RWPE2 (cell line): ENCODE measurements at regions not wholly inside any gene's neighbourhood (a gene's known extent, or its start where the extent isn't known, plus 50 kb on each side); places are given as distances from the start of the nearest gene placed in this dataset.

ENCODE experiments used
- ATAC-seq: fragments of 200-7000 bp; cut with Tn5 transposase; 3 replicates; pipeline ENCODE4 v1.9.1; 2021; ENCODE audit warnings: low read depth
- DNase-seq: peaks from one replicate; pipeline ENCODE4 v3.0.0-alpha.2; 2020; ENCODE audit warnings: low spot score
- H3K27ac ChIP-seq: fragments of 450-650 bp; 2 replicates; pipeline ENCODE4 v1.5.1; 2017; ENCODE audit warnings: mild to moderate bottlenecking; ENCODE audit not compliant: poor library complexity, severe bottlenecking
- H3K27me3 ChIP-seq: fragments of 250-450 bp; sonication (Bioruptor Pico); 2 replicates; pipeline ENCODE4 v1.5.1; 2021; ENCODE audit warnings: mild to moderate bottlenecking, moderate library complexity; ENCODE audit not compliant: insufficient read depth, poor library complexity, severe bottlenecking
- H3K36me3 ChIP-seq: fragments of 250-450 bp; sonication (Bioruptor Pico); 2 replicates; pipeline ENCODE4 v1.5.1; 2020; ENCODE audit warnings: low read depth, mild to moderate bottlenecking, moderate library complexity
- H3K4me1 ChIP-seq: fragments of 250-450 bp; sonication (Bioruptor Pico); 2 replicates; pipeline ENCODE4 v1.5.1; 2021; ENCODE audit warnings: mild to moderate bottlenecking, moderate library complexity; ENCODE audit not compliant: insufficient read depth, poor library complexity, severe bottlenecking
- H3K4me3 ChIP-seq: fragments of 250-450 bp; sonication (Bioruptor Pico); 2 replicates; pipeline ENCODE4 v1.5.1; 2021; ENCODE audit warnings: mild to moderate bottlenecking, moderate library complexity; ENCODE audit not compliant: severe bottlenecking
- H3K9me3 ChIP-seq: fragments of 250-450 bp; sonication (Bioruptor Pico); 2 replicates; pipeline ENCODE4 v1.5.1; 2021; ENCODE audit warnings: mild to moderate bottlenecking, moderate library complexity; ENCODE audit not compliant: severe bottlenecking
- CTCF ChIP-seq: fragments of 450-650 bp; IDR thresholded peaks from one replicate; pipeline ENCODE4 v1.5.1; 2017; ENCODE audit warnings: mild to moderate bottlenecking, moderate library complexity; ENCODE audit not compliant: poor library complexity, severe bottlenecking

GRCh38 chr12:88432531-88433490 is 147.5 kb downstream of the KITLG start:
- Histone ChIP-seq H3K27me3 (no peaks in the 10 kb centered on the region), H3K9me3 (no peaks in the 10 kb centered on the region), H3K27ac (no peak overlapping the region), H3K4me3 (no peak overlapping the region), H3K4me1 (no peaks in the 10 kb centered on the region), H3K36me3 (no peaks in the 10 kb centered on the region)
- TF ChIP-seq CTCF, result no peak
- no peak for DNase-seq
- ATAC-seq, result no peak

- Histone ChIP-seq H3K27me3 (no peaks in the 10 kb centered on the region), H3K36me3 (no peaks in the 10 kb centered on the region), H3K4me1 (no peaks in the 10 kb centered on the region), H3K9me3 (no peaks in the 10 kb centered on the region), H3K27ac (no peak overlapping the region), H3K4me3 (no peak overlapping the region)
- TF ChIP-seq CTCF, result no peak
- ATAC-seq, result no peak
- DNase-seq, result no peak
These were observed 146.1 kb downstream of the KITLG start for GRCh38 chr12:88433997-88434703.

- no peak for TF ChIP-seq CTCF
These were observed 144.8 kb downstream of the KITLG start for GRCh38 chr12:88435334-88436076.

DNA sequence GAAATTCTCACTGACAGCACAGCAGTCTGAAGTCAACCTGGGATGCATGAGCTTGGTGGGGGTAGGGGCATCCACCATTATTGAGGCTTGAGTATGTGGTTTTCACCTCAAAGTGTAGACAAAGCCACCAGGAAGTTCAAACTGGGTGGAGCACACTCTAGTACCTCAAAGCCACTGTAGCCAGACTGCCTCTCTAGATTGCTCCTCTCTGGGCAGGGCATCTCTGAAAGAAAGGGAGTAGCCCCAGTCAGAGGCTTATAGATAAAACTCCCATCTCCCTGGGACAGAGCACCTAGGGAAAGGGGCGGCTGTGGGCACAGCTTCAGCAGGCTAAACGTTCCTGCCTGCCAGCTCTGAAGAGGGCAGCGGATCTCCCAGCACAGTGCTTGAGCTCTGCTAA is 143.0 kb downstream of the KITLG start:
- no peaks in the 10 kb centered on the region for H3K9me3 ChIP-seq
- DNase-seq (no peak), ATAC-seq (no peak)
- TF ChIP-seq CTCF, result no peak
- H3K4me1 ChIP-seq, result no peaks in the 10 kb centered on the region
- no peaks in the 10 kb centered on the region for H3K27me3 ChIP-seq
- no peaks in the 10 kb centered on the region for H3K36me3 ChIP-seq
- H3K27ac ChIP-seq, result no peak overlapping the region
- H3K4me3 ChIP-seq, result no peak overlapping the region

More at GRCh38 chr12:88435334-88436076, 144.8 kb downstream of the KITLG start:
- DNase-seq, result no peak
- no peak for ATAC-seq
- Histone ChIP-seq H3K27me3 (no peaks in the 10 kb centered on the region), H3K9me3 (no peaks in the 10 kb centered on the region), H3K36me3 (no peaks in the 10 kb centered on the region), H3K4me3 (no peak overlapping the region), H3K4me1 (no peaks in the 10 kb centered on the region), H3K27ac (no peak overlapping the region)
